ENCODE measurements at regions not wholly inside any gene's neighbourhood (a gene's known extent, or its start where the extent isn't known, plus 50 kb on each side); places are given as distances from the start of the nearest gene placed in this dataset.

DNA sequence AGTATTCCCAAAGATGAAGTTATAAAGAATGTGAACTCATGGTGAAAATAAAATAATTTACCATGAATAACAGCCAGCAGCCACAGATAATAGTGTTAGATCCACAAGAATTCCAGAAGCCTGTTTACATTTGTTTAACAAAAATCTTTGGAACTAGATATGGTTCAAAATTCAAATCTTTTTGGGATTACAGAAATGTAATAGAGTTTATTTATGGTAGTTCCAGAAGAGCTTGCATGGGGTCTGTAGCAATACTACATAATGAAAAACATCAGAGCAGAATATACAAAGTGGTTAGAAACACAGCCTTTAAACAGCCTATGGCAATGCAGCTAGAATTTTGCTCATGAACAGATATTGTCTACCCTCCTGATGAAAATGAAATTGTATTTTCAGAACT, 179.1 kb downstream of the RDH14 start:
- intact Hi-C loops (cut with micrococcal nuclease) = no loop called here
- no peak for FAIRE-seq
- POLR2A ChIA-PET = no interaction called here

DNA sequence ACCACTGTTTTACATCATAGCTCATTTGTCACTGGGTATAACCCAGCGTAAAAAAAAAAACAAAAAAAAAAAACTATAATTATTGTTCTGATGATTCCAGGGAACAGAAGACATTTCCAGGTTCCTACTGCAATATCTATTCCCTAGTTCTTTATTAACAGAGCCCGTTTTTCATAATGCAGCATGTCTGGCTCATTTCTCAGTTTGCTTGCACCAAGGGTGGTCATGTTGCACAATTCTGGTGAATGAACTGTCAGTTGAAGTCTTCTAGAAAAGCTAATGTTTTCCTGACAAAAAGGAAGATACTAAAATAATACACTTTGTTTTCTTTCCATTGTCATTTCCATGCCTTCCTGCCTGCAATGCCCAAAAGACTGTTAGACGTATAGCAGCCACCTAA, 180.1 kb downstream of the RDH14 start:
- Histone ChIP-seq H3K9ac (replicated peaks; ENCODE audit: extremely low read depth, insufficient read depth, low read length) (no peak overlapping the region), H3K4me3 (replicated peaks in 1 of 3; ENCODE audit: insufficient read depth in 1 of 3, low read depth in 1 of 3, low read length in 3 of 3) (no peak overlapping the region), H3K27ac (ENCODE audit: insufficient read depth, low read depth, low read length) (no peak overlapping the region), H3K9me3 (replicated peaks; ENCODE audit: control insufficient read depth, insufficient read depth, low read length) (no peaks in the 10 kb centered on the region), H3K4me2 (ENCODE audit: insufficient read depth, low read length) (no peak overlapping the region), H4K20me1 (replicated peaks; ENCODE audit: control insufficient read depth, extremely low read depth, insufficient read depth, low read length) (no peaks in the 10 kb centered on the region), H3K79me2 (ENCODE audit: control insufficient read depth, insufficient read depth, low read length) (no peaks in the 10 kb centered on the region), H3K36me3 (ENCODE audit: control insufficient read depth in 2 of 2, extremely low read depth in 1 of 2, insufficient read depth in 2 of 2, low read length in 2 of 2) (no peaks in the 10 kb centered on the region), H3K9me1 (replicated peaks; ENCODE audit: control insufficient read depth, extremely low read depth, insufficient read depth, low read length) (no peaks in the 10 kb centered on the region), H2AFZ (ENCODE audit: low read depth, low read length) (no peak overlapping the region), H3K4me1 (ENCODE audit: control insufficient read depth, extremely low read depth, insufficient read depth, low read length) (peaks cover 21% of the 10 kb centered on the region), H3K27me3 (ENCODE audit: control insufficient read depth in 2 of 2, insufficient read depth in 2 of 2, low read length in 2 of 2) (no peaks in the 10 kb centered on the region)
- FAIRE-seq (no peak), DNase-seq (ENCODE audit: low read depth, low spot score) (no peak)
- dilution Hi-C loops (cut with MboI; ENCODE audit: extremely low pct_ligation_motif_present, low sequenced_read_pairs) (no loop called here), intact Hi-C loops (cut with micrococcal nuclease) (no loop called here)
- no TSS peak for BruUV-seq (replicated peaks)
- TF ChIP-seq, protein P1, sequence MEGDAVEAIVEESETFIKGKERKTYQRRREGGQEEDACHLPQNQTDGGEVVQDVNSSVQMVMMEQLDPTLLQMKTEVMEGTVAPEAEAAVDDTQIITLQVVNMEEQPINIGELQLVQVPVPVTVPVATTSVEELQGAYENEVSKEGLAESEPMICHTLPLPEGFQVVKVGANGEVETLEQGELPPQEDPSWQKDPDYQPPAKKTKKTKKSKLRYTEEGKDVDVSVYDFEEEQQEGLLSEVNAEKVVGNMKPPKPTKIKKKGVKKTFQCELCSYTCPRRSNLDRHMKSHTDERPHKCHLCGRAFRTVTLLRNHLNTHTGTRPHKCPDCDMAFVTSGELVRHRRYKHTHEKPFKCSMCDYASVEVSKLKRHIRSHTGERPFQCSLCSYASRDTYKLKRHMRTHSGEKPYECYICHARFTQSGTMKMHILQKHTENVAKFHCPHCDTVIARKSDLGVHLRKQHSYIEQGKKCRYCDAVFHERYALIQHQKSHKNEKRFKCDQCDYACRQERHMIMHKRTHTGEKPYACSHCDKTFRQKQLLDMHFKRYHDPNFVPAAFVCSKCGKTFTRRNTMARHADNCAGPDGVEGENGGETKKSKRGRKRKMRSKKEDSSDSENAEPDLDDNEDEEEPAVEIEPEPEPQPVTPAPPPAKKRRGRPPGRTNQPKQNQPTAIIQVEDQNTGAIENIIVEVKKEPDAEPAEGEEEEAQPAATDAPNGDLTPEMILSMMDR (IDR thresholded peaks at IDR 0.05; ENCODE audit: extremely low read depth in 1 of 2, insufficient read depth in 1 of 2, low read depth in 1 of 2, low read length in 2 of 2) = no peak
- no peak for TF ChIP-seq EZH2 (IDR thresholded peaks at IDR 0.05; ENCODE audit: borderline replicate concordance, low read depth, low read length, severe bottlenecking)
- TF ChIP-seq JUN (IDR thresholded peaks at IDR 0.05; ENCODE audit: borderline replicate concordance, insufficient read depth, insufficient read length, low read depth) = no peak
- TF ChIP-seq FOS (IDR thresholded peaks at IDR 0.05; ENCODE audit: borderline replicate concordance, insufficient read depth, low read length) = no peak
- no peak for TF ChIP-seq MYC (IDR thresholded peaks at IDR 0.05; ENCODE audit: low read depth, low read length)
- ChIA-PET CTCF (interaction anchor here (0.9 to 5.2 kb wide), 5 partner anchors 161 to 530 kb away, joined by 4 to 42 read pairs (median 8); no protein-coding TSS in a partner anchor), POLR2A (no interaction called here)

More for the DNA sequence above, 179.1 kb downstream of the RDH14 start:
- H3K9me1 ChIP-seq (replicated peaks; ENCODE audit: control insufficient read depth, extremely low read depth, insufficient read depth, low read length) = no peaks in the 10 kb centered on the region
- no peak for DNase-seq (ENCODE audit: low read depth, low spot score)
- dilution Hi-C loops (cut with MboI; ENCODE audit: extremely low pct_ligation_motif_present, low sequenced_read_pairs) = no loop called here
- H4K20me1 ChIP-seq (replicated peaks; ENCODE audit: control insufficient read depth, extremely low read depth, insufficient read depth, low read length) = no peaks in the 10 kb centered on the region
- no peaks in the 10 kb centered on the region for H3K79me2 ChIP-seq (ENCODE audit: control insufficient read depth, insufficient read depth, low read length)
- no peaks in the 10 kb centered on the region for H3K36me3 ChIP-seq (ENCODE audit: control insufficient read depth in 2 of 2, extremely low read depth in 1 of 2, insufficient read depth in 2 of 2, low read length in 2 of 2)
- H3K4me3 ChIP-seq (replicated peaks in 1 of 3; ENCODE audit: insufficient read depth in 1 of 3, low read depth in 1 of 3, low read length in 3 of 3) = no peak overlapping the region
- peaks cover 21% of the 10 kb centered on the region for H3K4me1 ChIP-seq (ENCODE audit: control insufficient read depth, extremely low read depth, insufficient read depth, low read length)
- CTCF ChIA-PET = interaction anchor here (1.1 to 5.2 kb wide), 5 partner anchors 40 to 231 kb away, joined by 3 to 30 read pairs (median 5); no protein-coding TSS in a partner anchor
- no peak overlapping the region for H3K4me2 ChIP-seq (ENCODE audit: insufficient read depth, low read length)
- H2AFZ ChIP-seq (ENCODE audit: low read depth, low read length) = no peak overlapping the region
- no TSS peak for BruUV-seq (replicated peaks)
- TF ChIP-seq MYC (IDR thresholded peaks at IDR 0.05; ENCODE audit: low read depth, low read length) = no peak
- no peak overlapping the region for H3K9ac ChIP-seq (replicated peaks; ENCODE audit: extremely low read depth, insufficient read depth, low read length)
- no peaks in the 10 kb centered on the region for H3K27me3 ChIP-seq (ENCODE audit: control insufficient read depth in 2 of 2, insufficient read depth in 2 of 2, low read length in 2 of 2)
- no peaks in the 10 kb centered on the region for H3K9me3 ChIP-seq (replicated peaks; ENCODE audit: control insufficient read depth, insufficient read depth, low read length)
- no peak overlapping the region for H3K27ac ChIP-seq (ENCODE audit: insufficient read depth, low read depth, low read length)

All from endothelial cell of umbilical vein (primary cell).